ENCODE measurements at regions not wholly inside any gene's neighbourhood (a gene's known extent, or its start where the extent isn't known, plus 50 kb on each side); places are given as distances from the start of the nearest gene placed in this dataset.

DNA sequence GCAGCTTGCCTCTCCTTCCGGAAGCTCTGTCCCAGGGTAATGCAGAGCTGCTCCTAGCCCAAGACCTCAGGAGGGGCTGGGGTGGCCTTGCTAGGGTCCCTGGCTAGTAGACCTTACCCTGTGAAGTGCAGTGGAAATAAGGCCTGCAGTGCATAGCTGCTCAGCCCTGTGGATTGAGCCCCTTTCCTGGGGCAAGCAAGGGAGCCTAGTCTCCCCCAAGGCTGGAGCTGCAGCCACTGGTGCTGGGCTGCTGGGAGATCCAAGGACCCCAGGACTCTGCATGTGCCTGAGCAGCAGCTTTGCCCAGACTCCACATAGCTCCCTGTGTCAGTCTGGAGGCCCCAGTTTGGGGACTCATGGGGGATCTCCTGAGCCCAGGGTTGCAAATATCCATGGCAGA is 57.9 kb downstream of the FANCF start:
- Histone ChIP-seq H3K9me3 (ENCODE audit: control insufficient read depth, insufficient read depth, low read depth, low read length) (no peaks in the 10 kb centered on the region), H3K27me3 (ENCODE audit: control insufficient read depth, insufficient read depth, low read length) (no peaks in the 10 kb centered on the region), H3K27ac (ENCODE audit: low read depth, low read length) (no peak overlapping the region), H3K36me3 (ENCODE audit: control insufficient read depth, insufficient read depth, low read length) (no peaks in the 10 kb centered on the region), H3K4me1 (ENCODE audit: control insufficient read depth, insufficient read depth, low read length) (0 out of 2 replicates have a peak, but pooled peaks cover 4% of the 10 kb centered on the region), H3K4me3 (ENCODE audit: low read depth, low read length) (no peak overlapping the region), H3K9ac (ENCODE audit: low read length) (no peak overlapping the region)

DNA sequence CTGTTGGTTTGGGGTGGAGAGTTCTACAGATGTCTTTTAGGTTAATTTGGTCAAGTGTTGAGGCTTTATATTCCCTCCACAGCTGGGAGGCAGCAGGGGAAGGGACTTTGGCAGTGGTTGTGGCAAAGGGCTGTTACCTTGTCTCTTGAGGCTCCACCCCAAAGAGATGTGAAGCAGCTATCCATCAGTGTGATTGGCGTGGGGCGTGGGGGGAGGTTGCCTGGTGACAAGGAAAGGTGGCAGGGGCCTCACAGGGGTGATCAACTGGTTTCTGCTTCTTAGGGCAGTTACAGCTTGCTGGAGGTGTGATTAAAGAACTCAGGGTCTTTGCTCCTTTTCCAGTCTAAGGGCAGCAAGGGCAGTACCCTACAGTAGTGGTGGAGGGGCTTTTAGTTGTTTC is 59.3 kb downstream of the FANCF start:
- H3K9ac ChIP-seq (ENCODE audit: low read length): no peak overlapping the region
- 0 out of 2 replicates have a peak, but pooled peaks cover 4% of the 10 kb centered on the region for H3K4me1 ChIP-seq (ENCODE audit: control insufficient read depth, insufficient read depth, low read length)
- no peak overlapping the region for H3K27ac ChIP-seq (ENCODE audit: low read depth, low read length)
- no peak overlapping the region for H3K4me3 ChIP-seq (ENCODE audit: low read depth, low read length)
- H3K27me3 ChIP-seq (ENCODE audit: control insufficient read depth, insufficient read depth, low read length): no peaks in the 10 kb centered on the region
- no peaks in the 10 kb centered on the region for H3K9me3 ChIP-seq (ENCODE audit: control insufficient read depth, insufficient read depth, low read depth, low read length)
- no peaks in the 10 kb centered on the region for H3K36me3 ChIP-seq (ENCODE audit: control insufficient read depth, insufficient read depth, low read length)

DNA sequence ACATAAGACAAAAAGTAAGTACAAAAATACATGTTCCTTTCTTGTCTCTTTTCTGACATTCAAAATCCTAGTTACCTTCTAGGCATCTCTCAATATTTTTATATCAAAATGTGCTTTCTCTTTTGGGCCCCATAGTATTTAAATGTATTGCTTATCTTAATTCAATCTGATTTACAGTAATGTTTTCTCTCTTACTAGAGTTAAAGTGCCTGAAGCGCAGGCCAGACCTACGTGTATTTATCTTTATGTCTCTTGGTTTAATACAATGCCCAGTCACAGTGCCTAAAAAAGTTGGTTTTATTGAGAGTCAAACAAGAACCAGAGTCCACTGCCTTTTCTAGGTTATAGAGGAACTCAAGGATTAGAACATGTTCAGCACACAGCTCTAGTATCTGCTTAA is 64.3 kb downstream of the FANCF start:
- H3K9ac ChIP-seq (ENCODE audit: low read length): no peak overlapping the region
- no peaks in the 10 kb centered on the region for H3K27me3 ChIP-seq (ENCODE audit: control insufficient read depth, insufficient read depth, low read length)
- no peaks in the 10 kb centered on the region for H3K9me3 ChIP-seq (ENCODE audit: control insufficient read depth, insufficient read depth, low read depth, low read length)
- H3K4me3 ChIP-seq (ENCODE audit: low read depth, low read length): no peak overlapping the region
- H3K36me3 ChIP-seq (ENCODE audit: control insufficient read depth, insufficient read depth, low read length): no peaks in the 10 kb centered on the region
- H3K27ac ChIP-seq (ENCODE audit: low read depth, low read length): no peak overlapping the region
- H3K4me1 ChIP-seq (ENCODE audit: control insufficient read depth, insufficient read depth, low read length): no peaks in the 10 kb centered on the region

DNA sequence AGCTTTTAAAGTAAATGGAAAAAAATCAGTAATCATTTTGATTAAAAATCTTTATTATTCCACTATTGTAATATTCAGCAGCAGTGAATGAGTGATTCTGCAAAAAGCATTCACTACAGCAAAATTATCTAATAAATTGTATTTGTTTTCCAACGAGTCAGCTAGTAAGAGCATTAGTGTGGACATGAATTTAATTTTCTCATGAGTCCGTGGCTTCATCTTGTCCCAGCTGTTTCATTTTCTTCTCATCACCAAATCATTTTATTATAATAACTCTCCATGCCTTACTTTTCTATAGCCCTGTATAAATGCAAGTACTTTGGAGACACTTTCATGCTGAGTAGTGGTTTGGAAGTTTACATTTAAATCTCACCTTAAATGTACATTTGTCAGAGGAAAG is 66.2 kb downstream of the FANCF start:
- Histone ChIP-seq H3K27me3 (ENCODE audit: control insufficient read depth, insufficient read depth, low read length) (no peaks in the 10 kb centered on the region), H3K9me3 (ENCODE audit: control insufficient read depth, insufficient read depth, low read depth, low read length) (no peaks in the 10 kb centered on the region), H3K36me3 (ENCODE audit: control insufficient read depth, insufficient read depth, low read length) (no peaks in the 10 kb centered on the region), H3K9ac (ENCODE audit: low read length) (no peak overlapping the region), H3K27ac (ENCODE audit: low read depth, low read length) (no peak overlapping the region), H3K4me3 (ENCODE audit: low read depth, low read length) (no peak overlapping the region), H3K4me1 (ENCODE audit: control insufficient read depth, insufficient read depth, low read length) (no peaks in the 10 kb centered on the region)

DNA sequence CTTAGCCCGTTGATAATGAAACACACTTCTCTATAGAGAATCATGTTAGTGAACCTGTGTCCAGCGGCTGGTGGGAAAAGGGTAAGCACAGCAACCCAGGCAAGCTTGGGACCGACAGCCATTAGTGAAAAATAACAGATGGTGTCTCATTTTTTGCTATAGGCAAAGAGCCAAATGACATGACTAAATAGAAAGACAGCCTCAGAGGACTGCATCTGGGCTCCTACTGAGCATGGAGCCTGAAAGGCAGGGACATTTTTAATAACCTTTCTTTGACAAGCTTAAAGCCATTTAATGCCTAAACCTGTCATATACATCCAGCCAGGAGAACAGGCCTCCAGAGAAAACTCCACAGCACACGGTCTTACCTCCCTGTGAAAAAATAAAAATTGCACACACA is 67.0 kb downstream of the FANCF start:
- H3K27me3 ChIP-seq (ENCODE audit: control insufficient read depth, insufficient read depth, low read length): no peaks in the 10 kb centered on the region
- H3K4me1 ChIP-seq (ENCODE audit: control insufficient read depth, insufficient read depth, low read length): no peaks in the 10 kb centered on the region
- no peaks in the 10 kb centered on the region for H3K36me3 ChIP-seq (ENCODE audit: control insufficient read depth, insufficient read depth, low read length)
- no peak overlapping the region for H3K4me3 ChIP-seq (ENCODE audit: low read depth, low read length)
- no peak overlapping the region for H3K9ac ChIP-seq (ENCODE audit: low read length)
- no peaks in the 10 kb centered on the region for H3K9me3 ChIP-seq (ENCODE audit: control insufficient read depth, insufficient read depth, low read depth, low read length)
- H3K27ac ChIP-seq (ENCODE audit: low read depth, low read length): no peak overlapping the region

DNA sequence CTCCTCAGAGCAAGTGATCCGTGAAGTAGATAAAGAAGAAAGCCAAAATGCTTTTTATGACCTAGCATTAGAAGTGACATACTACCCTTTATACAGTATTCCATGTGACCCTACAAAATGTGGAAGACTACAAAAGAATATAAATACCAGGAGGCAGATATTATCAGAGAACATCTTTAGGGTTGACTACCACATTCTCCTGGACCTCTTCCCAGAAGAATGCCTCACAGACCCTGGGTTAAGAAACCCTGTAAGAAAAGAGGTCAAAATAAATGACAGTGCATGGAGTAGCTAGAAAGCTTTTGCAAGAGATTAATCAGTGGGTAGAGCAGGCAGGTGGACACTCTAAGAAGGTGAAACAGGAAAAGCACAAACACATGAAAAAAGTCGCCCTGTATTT is 69.2 kb downstream of the FANCF start:
- Histone ChIP-seq H3K27me3 (ENCODE audit: control insufficient read depth, insufficient read depth, low read length) (no peaks in the 10 kb centered on the region), H3K9me3 (ENCODE audit: control insufficient read depth, insufficient read depth, low read depth, low read length) (no peaks in the 10 kb centered on the region), H3K4me1 (ENCODE audit: control insufficient read depth, insufficient read depth, low read length) (no peaks in the 10 kb centered on the region), H3K9ac (ENCODE audit: low read length) (no peak overlapping the region), H3K36me3 (ENCODE audit: control insufficient read depth, insufficient read depth, low read length) (no peaks in the 10 kb centered on the region), H3K4me3 (ENCODE audit: low read depth, low read length) (no peak overlapping the region), H3K27ac (ENCODE audit: low read depth, low read length) (no peak overlapping the region)

DNA sequence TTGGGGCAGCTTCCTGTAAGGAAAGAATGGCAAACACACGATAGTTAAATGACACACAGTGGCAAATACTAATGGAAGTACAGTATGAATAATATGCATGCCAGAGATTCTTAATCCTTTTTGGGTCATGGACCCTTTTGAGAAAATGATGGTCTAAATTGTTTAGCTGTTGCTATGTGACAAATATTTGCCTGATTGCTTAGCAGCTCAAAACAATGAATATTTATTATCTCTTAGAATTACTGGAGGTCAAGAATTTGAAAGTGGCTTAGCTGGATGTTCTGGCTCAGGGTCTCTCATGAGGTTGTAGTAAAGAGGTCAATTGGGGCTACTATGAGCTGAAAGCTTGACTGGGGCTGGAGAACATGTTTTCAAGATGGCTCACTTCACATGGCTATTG is 69.7 kb downstream of the FANCF start:
- no peak overlapping the region for H3K4me3 ChIP-seq (ENCODE audit: low read depth, low read length)
- H3K4me1 ChIP-seq (ENCODE audit: control insufficient read depth, insufficient read depth, low read length): no peaks in the 10 kb centered on the region
- H3K9ac ChIP-seq (ENCODE audit: low read length): no peak overlapping the region
- no peaks in the 10 kb centered on the region for H3K36me3 ChIP-seq (ENCODE audit: control insufficient read depth, insufficient read depth, low read length)
- H3K27ac ChIP-seq (ENCODE audit: low read depth, low read length): no peak overlapping the region
- H3K9me3 ChIP-seq (ENCODE audit: control insufficient read depth, insufficient read depth, low read depth, low read length): no peaks in the 10 kb centered on the region
- H3K27me3 ChIP-seq (ENCODE audit: control insufficient read depth, insufficient read depth, low read length): no peaks in the 10 kb centered on the region

DNA sequence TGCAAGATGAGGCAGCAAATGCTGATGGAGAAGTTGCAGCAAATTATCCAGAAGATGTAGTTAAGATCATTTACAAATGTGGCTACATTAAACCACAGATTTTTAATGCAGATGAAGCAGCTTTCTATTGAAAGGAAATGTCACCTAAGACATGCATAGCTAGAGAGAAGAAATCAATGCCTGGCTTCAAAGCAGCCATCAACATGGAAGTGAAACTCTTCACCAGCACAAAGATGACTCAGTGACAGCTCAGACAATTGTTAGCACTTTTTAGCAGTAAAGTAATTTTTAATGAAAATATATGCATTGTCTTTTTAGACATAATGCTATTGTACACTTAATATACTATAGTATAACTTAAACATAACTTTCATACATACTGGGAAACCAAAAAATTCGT is 71.4 kb downstream of the FANCF start:
- no peak overlapping the region for H3K9ac ChIP-seq (ENCODE audit: low read length)
- no peaks in the 10 kb centered on the region for H3K36me3 ChIP-seq (ENCODE audit: control insufficient read depth, insufficient read depth, low read length)
- H3K4me3 ChIP-seq (ENCODE audit: low read depth, low read length): no peak overlapping the region
- H3K27me3 ChIP-seq (ENCODE audit: control insufficient read depth, insufficient read depth, low read length): no peaks in the 10 kb centered on the region
- no peaks in the 10 kb centered on the region for H3K4me1 ChIP-seq (ENCODE audit: control insufficient read depth, insufficient read depth, low read length)
- no peaks in the 10 kb centered on the region for H3K9me3 ChIP-seq (ENCODE audit: control insufficient read depth, insufficient read depth, low read depth, low read length)
- no peak overlapping the region for H3K27ac ChIP-seq (ENCODE audit: low read depth, low read length)

DNA sequence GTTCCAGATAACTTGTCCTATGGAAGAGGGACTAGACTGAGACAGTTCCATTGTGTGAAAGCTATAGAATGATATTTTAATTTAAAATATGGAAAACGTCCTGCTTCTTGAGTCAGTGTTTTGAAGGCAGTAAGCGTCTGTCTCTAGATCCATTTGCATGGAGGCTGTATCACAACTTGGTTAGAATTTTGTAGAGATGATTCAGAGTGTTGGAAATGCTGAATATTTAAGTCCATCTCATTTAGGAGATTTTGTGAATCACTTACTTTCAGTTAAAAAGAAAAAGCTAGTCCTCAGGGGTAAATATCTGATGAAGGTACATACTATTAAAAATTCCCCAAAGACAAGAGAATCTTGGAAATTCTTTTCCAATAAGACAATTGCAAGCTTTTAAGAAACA is 72.7 kb downstream of the FANCF start:
- H3K9me3 ChIP-seq (ENCODE audit: control insufficient read depth, insufficient read depth, low read depth, low read length): no peaks in the 10 kb centered on the region

DNA sequence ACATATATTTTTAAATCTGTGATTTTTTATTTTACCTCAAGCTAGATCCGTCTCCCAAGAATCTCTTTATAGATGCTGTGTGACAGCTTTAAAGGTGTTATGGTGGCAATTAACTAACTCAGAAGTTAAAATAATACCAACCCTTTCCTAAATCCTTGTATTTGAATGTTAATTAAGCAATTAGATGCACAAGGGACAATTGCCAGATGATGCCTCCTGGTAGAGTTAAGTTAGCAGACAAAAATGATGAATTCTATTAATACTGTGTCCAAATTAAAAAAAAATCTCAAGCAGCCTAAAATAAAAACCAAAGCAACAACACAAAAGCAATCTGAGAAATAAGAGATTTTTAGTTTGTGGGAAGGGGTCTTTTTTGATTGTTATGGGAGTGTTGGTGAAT is 78.9 kb downstream of the FANCF start:
- Histone ChIP-seq H3K9ac (ENCODE audit: low read length) (no peak overlapping the region), H3K36me3 (ENCODE audit: control insufficient read depth, insufficient read depth, low read length) (no peaks in the 10 kb centered on the region), H3K9me3 (ENCODE audit: control insufficient read depth, insufficient read depth, low read depth, low read length) (no peaks in the 10 kb centered on the region), H3K4me1 (ENCODE audit: control insufficient read depth, insufficient read depth, low read length) (no peaks in the 10 kb centered on the region), H3K27ac (ENCODE audit: low read depth, low read length) (no peak overlapping the region), H3K27me3 (ENCODE audit: control insufficient read depth, insufficient read depth, low read length) (no peaks in the 10 kb centered on the region), H3K4me3 (ENCODE audit: low read depth, low read length) (no peak overlapping the region)

More for the DNA sequence above, 72.7 kb downstream of the FANCF start:
- Histone ChIP-seq H3K27ac (ENCODE audit: low read depth, low read length) (no peak overlapping the region), H3K9ac (ENCODE audit: low read length) (no peak overlapping the region), H3K4me1 (ENCODE audit: control insufficient read depth, insufficient read depth, low read length) (no peaks in the 10 kb centered on the region), H3K27me3 (ENCODE audit: control insufficient read depth, insufficient read depth, low read length) (no peaks in the 10 kb centered on the region), H3K4me3 (ENCODE audit: low read depth, low read length) (no peak overlapping the region), H3K36me3 (ENCODE audit: control insufficient read depth, insufficient read depth, low read length) (no peaks in the 10 kb centered on the region)

DNA sequence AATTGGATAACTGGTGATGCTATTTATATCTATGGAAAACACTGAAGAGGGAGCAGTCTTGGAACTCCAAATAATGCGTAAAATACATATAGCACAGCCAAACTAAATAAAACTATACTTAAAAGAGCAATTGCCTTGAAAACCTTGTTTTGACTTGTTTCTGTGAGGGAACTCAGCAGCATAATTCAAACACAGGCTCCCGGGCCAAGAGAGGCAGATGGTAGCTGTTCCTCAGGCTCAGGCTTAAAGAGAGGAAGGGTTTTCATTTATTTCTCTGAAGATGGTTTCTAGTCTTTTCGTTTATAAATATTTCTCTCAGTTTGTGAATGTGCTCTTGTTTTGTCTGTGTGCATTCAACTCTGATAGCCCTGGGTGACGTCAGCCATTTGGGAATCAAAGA is 82.4 kb downstream of the FANCF start:
- no peak overlapping the region for H3K9ac ChIP-seq (ENCODE audit: low read length)
- H3K4me1 ChIP-seq (ENCODE audit: control insufficient read depth, insufficient read depth, low read length): no peaks in the 10 kb centered on the region
- H3K27ac ChIP-seq (ENCODE audit: low read depth, low read length): no peak overlapping the region
- H3K9me3 ChIP-seq (ENCODE audit: control insufficient read depth, insufficient read depth, low read depth, low read length): no peaks in the 10 kb centered on the region
- H3K27me3 ChIP-seq (ENCODE audit: control insufficient read depth, insufficient read depth, low read length): no peaks in the 10 kb centered on the region
- H3K4me3 ChIP-seq (ENCODE audit: low read depth, low read length): no peak overlapping the region
- H3K36me3 ChIP-seq (ENCODE audit: control insufficient read depth, insufficient read depth, low read length): no peaks in the 10 kb centered on the region

DNA sequence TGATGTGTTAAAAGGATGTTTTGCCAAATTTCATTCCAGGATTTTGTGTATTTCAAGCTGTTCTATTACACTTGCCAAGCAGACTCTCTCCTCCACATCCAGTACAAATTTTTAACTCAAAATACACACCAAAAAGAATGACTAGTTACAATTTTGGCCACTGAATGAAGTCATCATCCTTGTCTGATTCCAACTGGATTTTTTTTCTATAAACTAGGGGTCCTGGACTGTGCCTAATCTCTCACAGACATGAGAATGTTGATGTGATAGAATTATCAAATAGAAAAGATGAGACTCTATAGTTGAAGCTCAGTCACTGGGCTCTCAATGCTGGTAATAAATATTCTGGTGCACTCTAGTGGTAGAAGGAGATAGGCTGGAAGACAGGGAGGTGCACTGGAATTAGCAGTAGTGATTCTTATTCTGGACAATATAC is 85.8 kb downstream of the FANCF start:
- H3K36me3 ChIP-seq (ENCODE audit: control insufficient read depth, insufficient read depth, low read length): no peaks in the 10 kb centered on the region
- H3K4me1 ChIP-seq (ENCODE audit: control insufficient read depth, insufficient read depth, low read length): no peaks in the 10 kb centered on the region
- H3K27ac ChIP-seq (ENCODE audit: low read depth, low read length): no peak overlapping the region
- no peaks in the 10 kb centered on the region for H3K27me3 ChIP-seq (ENCODE audit: control insufficient read depth, insufficient read depth, low read length)
- no peak overlapping the region for H3K9ac ChIP-seq (ENCODE audit: low read length)
- no peak overlapping the region for H3K4me3 ChIP-seq (ENCODE audit: low read depth, low read length)
- H3K9me3 ChIP-seq (ENCODE audit: control insufficient read depth, insufficient read depth, low read depth, low read length): no peaks in the 10 kb centered on the region
